ENCODE measurements at regions not wholly inside any gene's neighbourhood (a gene's known extent, or its start where the extent isn't known, plus 50 kb on each side); places are given as distances from the start of the nearest gene placed in this dataset.

DNA sequence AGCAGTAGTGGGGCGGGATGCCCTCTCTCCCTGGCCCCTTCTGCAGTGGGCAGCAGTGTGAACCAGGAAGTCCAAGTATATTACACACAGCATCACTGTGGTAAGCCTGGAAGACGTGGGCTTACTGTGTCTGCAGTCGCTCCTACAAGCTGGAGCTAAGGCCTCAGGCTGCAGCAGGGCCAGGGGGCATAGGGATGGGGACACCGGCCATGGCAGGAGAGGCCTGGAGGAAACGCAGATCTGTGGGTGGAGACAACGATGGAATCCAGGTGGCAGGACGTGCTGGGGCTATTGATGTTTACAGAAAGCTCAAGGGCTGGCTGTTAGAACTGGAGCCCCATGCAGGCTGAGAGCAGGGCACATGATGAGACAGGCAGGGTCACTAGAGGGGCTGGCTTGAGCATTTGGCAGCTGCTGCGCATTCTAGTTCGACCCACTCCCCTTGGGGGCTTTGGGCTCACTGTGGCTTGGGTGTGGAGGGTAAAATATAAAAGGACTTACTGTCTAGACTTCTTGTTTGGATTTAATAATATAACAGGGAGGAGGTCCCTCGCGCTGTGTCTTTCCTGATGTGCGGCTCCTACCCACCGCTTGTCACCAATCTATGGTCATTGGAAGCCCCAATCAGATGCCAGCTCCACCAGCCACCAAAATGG is 539.5 kb downstream of the TBC1D22A start:
- no peak for TF ChIP-seq POLR2A (IDR thresholded peaks at IDR 0.05)
- TF ChIP-seq, protein P1, sequence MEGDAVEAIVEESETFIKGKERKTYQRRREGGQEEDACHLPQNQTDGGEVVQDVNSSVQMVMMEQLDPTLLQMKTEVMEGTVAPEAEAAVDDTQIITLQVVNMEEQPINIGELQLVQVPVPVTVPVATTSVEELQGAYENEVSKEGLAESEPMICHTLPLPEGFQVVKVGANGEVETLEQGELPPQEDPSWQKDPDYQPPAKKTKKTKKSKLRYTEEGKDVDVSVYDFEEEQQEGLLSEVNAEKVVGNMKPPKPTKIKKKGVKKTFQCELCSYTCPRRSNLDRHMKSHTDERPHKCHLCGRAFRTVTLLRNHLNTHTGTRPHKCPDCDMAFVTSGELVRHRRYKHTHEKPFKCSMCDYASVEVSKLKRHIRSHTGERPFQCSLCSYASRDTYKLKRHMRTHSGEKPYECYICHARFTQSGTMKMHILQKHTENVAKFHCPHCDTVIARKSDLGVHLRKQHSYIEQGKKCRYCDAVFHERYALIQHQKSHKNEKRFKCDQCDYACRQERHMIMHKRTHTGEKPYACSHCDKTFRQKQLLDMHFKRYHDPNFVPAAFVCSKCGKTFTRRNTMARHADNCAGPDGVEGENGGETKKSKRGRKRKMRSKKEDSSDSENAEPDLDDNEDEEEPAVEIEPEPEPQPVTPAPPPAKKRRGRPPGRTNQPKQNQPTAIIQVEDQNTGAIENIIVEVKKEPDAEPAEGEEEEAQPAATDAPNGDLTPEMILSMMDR (IDR thresholded peaks at IDR 0.05), result no peak
